ENCODE measurements at regions not wholly inside any gene's neighbourhood (a gene's known extent, or its start where the extent isn't known, plus 50 kb on each side); places are given as distances from the start of the nearest gene placed in this dataset.
A peak's percentile ranks its signal among the peaks of the same experiment; 100 is the strongest.

DNA sequence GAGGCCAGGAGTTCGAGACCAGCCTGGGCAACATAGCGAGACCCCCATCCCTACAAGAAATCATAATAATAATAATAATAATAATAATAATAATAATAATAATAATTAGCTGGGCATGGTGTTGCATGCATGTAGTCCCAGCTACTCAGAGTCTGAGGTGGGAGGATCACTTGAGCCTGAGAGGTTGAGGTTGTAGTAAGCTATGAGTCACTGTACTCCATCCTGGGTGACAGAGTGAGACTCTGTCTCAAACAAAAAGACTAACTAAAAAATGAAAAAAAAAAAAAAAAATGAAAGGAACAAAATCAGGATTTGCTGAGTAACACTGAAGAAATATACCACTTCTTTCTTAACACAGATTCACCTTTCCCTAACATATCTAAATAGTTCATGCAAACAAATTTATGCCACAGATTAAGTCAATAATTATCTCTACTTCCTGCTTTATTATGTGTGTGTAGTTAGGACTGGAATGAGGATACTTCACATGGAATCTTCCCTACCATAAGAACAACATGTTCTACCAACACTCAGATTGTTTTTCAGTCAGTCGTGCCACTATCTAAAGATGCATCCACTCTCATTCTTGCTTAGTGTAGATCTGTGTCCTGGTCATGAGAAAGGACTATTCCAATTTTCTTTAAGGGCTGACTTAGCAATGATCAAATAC, 928.7 kb downstream of the SLC4A3 start:
- in situ Hi-C loops (cut with HindIII; ENCODE audit: low sequenced_read_pairs) = no loop called here
- TF ChIP-seq, protein P1, sequence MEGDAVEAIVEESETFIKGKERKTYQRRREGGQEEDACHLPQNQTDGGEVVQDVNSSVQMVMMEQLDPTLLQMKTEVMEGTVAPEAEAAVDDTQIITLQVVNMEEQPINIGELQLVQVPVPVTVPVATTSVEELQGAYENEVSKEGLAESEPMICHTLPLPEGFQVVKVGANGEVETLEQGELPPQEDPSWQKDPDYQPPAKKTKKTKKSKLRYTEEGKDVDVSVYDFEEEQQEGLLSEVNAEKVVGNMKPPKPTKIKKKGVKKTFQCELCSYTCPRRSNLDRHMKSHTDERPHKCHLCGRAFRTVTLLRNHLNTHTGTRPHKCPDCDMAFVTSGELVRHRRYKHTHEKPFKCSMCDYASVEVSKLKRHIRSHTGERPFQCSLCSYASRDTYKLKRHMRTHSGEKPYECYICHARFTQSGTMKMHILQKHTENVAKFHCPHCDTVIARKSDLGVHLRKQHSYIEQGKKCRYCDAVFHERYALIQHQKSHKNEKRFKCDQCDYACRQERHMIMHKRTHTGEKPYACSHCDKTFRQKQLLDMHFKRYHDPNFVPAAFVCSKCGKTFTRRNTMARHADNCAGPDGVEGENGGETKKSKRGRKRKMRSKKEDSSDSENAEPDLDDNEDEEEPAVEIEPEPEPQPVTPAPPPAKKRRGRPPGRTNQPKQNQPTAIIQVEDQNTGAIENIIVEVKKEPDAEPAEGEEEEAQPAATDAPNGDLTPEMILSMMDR (IDR thresholded peaks at IDR 0.05; ENCODE audit: low read depth, low read length, missing control alignments) = no peak
- no peak for DNase-seq (ENCODE audit: low read depth)
- no peak overlapping the region for H3K4me3 ChIP-seq (ENCODE audit: low read depth, low read length)

DNA sequence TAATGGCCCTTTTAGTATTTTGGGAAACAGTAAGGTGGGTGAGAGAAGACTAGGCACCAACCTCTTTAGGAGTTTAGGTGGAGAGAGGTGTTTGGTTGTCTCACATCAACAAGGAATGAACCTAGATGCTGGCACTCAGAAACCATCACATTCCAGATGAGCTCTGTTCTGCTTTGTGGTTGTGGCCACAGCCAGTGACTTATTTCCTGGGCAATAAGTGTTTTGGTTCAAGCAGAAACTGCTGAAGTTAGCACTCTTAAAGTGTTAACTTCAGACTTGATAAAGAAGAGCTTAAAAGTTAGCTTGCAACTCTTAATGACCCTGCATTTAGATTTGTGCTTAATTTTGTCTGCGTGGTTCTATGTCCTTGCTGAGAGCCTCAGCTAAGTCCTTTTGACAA, 929.2 kb downstream of the SLC4A3 start:
- TF ChIP-seq, protein P1 (IDR thresholded peaks at IDR 0.05; ENCODE audit: low read depth, low read length, missing control alignments) = no peak
- DNase-seq (ENCODE audit: low read depth) = peak; percentile 54
- no peak overlapping the region for H3K4me3 ChIP-seq (ENCODE audit: low read depth, low read length)

DNA sequence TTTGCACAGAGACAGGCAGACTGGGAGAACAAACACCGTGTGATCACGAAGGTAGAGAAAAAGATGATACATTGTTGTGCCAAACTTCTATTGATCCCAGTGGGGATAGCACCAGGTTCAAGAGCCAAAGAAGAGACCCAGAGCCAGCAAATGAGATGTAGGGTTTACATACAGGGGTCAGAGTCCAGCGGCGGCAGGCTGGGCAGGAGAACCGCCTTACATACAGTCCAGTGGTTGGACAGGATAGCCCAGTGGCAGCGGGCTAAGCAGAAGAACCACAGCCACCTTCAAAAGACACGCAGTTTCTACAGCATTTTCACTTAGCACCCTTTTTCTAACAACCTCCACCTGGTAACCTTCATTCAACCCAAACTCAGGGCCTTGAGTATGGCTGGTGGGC, 932.8 kb downstream of the SLC4A3 start:
- in situ Hi-C loops (cut with HindIII; ENCODE audit: low sequenced_read_pairs) = no loop called here

More for the DNA sequence above, 929.2 kb downstream of the SLC4A3 start:
- in situ Hi-C loops (cut with HindIII; ENCODE audit: low sequenced_read_pairs) = no loop called here

DNA sequence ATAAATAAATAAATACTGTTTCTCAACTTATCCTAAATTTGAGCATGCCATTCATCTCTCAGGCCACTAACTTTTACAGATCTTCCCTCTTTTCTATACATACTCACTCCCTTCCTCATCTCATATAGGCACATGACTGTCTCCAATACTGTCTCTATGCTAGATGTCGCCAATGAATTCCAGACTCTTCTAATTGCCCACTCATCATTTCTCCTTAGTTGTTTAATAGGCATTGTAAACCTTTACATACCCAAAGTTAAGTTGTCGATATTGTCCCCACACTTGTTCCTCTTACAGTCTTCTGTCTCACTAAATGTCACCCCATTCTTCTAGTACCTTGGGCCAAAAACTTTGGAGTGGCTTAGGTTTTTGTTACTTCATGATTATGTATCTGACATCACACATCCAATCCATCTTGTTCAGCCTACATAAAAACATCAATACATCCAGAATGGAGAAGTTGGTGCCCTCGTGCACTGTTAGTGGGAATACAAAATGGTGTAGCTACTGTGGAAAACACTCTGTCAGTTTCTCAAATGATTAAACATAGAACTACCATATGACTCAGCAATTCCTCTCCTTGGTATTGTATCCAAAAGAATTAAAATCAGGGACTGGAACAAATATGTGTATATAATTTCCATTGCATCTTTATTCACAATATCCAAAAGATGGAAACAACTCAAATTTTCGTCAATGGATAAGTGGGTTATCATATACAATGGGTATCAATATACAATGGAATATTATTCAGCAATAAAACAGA, 935.1 kb downstream of the SLC4A3 start:
- H3K4me3 ChIP-seq (ENCODE audit: low read depth, low read length) = no peak overlapping the region
- TF ChIP-seq, protein P1 (IDR thresholded peaks at IDR 0.05; ENCODE audit: low read depth, low read length, missing control alignments) = no peak
- no peak for DNase-seq (ENCODE audit: low read depth)
- in situ Hi-C loops (cut with HindIII; ENCODE audit: low sequenced_read_pairs) = no loop called here

More for the DNA sequence above, 932.8 kb downstream of the SLC4A3 start:
- no peak for DNase-seq (ENCODE audit: low read depth)
- TF ChIP-seq, protein P1 (IDR thresholded peaks at IDR 0.05; ENCODE audit: low read depth, low read length, missing control alignments) = no peak
- no peak overlapping the region for H3K4me3 ChIP-seq (ENCODE audit: low read depth, low read length)

DNA sequence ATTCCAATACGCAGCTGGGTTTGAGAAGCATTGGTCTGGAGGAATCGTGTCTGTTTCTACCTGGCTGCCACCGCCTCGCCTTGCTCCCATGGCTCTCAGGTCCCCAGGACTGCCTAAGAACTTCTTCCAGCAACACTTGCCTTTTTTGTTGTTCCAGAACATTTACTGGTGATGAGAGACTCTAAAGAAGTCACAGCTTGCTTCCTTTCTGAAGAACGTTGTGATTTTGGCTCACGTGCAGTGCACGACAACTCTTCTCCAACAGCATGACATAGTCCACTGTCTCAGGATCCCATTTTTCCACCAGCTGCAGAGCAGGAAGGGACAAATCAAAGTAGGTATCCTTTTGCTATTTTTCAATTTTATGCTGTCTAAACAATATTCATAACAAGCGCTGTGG, 940.9 kb downstream of the SLC4A3 start:
- no peak overlapping the region for H3K4me3 ChIP-seq (ENCODE audit: low read depth, low read length)
- DNase-seq (ENCODE audit: low read depth) = no peak
- TF ChIP-seq, protein P1 (IDR thresholded peaks at IDR 0.05; ENCODE audit: low read depth, low read length, missing control alignments) = no peak
- in situ Hi-C loops (cut with HindIII; ENCODE audit: low sequenced_read_pairs) = no loop called here

DNA sequence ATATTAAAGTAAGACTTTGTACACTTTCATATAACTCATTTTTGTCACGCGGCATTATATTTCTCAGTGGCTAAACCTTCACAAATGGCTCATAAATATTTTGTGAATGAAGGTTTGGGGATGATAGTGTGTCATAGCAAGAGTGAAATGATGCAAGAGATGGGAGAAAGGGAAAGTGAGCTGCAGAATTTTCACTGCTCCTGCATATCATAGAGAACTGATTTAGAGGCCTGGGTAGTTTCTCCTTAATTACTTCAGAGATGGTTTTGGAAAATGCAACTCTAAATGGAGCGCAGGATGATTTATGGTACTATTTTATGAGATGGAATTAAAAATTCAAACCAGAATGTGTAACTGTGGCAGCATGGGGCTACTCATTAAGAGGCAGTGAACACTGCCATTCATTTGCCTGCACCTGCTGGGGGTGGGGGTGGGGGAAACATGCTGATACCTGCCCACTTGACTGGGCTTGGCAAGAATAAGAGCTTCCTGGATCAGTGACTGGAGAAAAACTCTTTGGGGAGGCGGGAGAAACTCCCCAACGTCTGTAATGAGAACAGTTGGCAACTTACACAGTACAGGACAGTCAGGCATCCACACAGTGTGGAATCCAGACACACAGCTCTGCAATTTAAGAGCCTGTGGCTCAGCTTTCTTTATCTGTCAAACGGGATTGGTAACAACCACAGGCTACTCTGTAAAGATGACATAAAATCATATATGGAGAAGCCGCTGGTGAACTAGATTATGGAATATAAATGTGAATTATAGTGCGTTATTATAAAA, 941.9 kb downstream of the SLC4A3 start:
- no peak overlapping the region for H3K4me3 ChIP-seq (ENCODE audit: low read depth, low read length)
- TF ChIP-seq, protein P1 (IDR thresholded peaks at IDR 0.05; ENCODE audit: low read depth, low read length, missing control alignments) = no peak
- no peak for DNase-seq (ENCODE audit: low read depth)
- in situ Hi-C loops (cut with HindIII; ENCODE audit: low sequenced_read_pairs) = no loop called here

Data from astrocyte of the cerebellum (primary cell).